ENCODE measurements at regions not wholly inside any gene's neighbourhood (a gene's known extent, or its start where the extent isn't known, plus 50 kb on each side); places are given as distances from the start of the nearest gene placed in this dataset.

DNA sequence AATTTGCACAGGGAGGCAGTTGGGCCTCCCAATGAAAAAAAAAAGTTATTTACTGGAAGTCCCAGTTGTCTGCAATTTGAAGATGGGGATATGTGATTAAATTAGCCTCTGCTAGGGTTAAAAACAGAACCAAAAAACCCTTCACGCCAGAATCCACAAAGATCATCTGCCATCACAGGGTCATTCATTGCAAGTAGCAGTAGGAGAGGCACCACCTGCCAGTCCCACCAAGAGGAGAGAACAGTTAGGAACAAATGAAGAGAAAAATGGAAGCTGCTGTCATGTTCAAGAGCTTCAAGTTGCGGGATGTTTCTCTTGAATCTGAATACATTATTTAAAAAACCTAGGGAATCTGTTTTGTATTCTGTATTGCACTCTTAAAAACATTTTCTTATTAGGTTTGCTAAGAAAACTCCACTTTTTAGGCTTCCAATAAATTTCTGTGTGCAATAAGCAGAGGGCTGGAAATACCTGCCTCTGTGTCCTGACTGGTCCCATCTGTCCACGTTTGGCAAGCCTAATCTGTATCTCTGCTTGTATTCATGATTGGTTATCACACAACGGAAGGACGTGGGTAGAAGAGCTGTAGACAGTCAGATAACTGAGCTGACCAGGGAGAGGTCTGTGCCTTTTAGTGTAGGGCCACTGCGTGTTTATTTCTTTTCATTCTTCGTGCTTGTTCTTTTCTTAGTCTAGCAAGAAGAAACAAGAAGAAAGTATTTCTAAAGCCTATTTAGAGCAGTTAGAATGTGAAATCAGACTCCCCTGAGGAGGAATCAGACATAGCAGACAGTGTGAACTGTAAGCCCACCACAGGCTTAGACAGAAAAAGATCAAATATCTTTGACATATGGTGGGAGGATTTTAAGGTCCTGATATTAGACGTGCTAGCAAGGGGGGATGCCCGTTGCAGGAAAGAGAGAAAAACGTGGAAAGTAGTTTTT is 630.6 kb upstream of the SEMA6A start:
- no peak for TF ChIP-seq POLR2A (IDR thresholded peaks at IDR 0.05; ENCODE audit: low read length)
- no peak for TF ChIP-seq GATA1 (IDR thresholded peaks at IDR 0.05; ENCODE audit: low read depth, low read length)
- DNase-seq: peak in 1 of 2 experiments; percentile 5

DNA sequence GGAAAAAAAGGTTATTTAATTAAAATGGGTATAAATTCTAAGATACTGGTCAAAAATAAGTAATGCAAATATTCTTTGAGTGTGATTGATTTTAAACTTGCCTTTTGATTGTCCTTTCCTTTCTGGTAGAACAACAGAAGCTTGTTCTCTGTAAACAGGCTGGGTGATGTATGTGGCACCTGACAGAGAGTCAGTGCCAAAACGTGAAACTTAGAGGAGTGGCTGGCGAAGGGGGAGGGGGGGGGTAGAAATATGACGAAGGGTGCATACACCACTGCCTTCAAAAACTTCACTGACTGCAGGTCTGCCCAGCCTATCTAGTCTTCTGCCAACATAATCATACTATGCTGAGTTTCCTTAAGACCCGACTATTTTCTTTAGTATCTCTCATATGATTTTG is 629.8 kb upstream of the SEMA6A start:
- no peak for DNase-seq

DNA sequence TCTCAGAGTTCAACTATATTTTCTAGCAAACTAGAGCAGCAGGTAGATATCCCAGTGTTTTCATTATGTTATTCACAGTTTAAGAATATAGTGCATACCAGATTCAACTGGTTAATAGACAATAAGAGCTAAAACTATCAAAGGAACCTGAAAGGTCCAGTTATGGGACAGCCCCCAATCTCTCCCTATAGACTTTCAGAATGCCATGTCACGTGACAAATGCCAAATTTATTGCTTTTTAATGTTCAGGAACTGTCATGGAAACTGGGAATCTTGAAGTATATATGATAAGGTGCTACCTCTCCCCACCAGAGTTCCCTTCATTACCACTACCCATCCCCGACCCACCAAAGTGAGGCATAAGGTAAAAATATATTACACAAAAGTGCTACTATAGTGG is 629.0 kb upstream of the SEMA6A start:
- no peak for DNase-seq
- TF ChIP-seq POLR2A (IDR thresholded peaks at IDR 0.05; ENCODE audit: low read length) (no peak), GATA1 (IDR thresholded peaks at IDR 0.05; ENCODE audit: low read depth, low read length) (no peak)

More for the DNA sequence above, 629.8 kb upstream of the SEMA6A start:
- no peak for TF ChIP-seq POLR2A (IDR thresholded peaks at IDR 0.05; ENCODE audit: low read length)
- no peak for TF ChIP-seq GATA1 (IDR thresholded peaks at IDR 0.05; ENCODE audit: low read depth, low read length)

DNA sequence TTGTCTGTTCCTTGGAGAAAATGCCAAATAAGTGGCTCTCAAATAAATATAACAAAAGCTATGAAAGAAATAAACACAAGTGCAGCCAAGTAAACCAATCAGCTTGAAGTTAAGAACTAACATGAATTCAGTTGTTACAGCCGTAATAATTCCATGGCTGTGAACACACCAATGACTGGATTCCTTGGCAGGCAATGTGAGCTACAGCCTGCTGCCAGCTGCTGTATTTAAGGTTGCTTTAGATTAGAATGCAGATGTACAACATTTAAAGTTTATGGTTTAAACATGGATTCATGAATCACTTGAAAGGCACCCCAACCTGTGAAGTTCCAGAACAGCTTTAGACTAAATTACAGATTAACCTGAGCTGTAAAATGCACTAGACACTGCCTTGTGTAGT is 626.4 kb upstream of the SEMA6A start:
- no peak for TF ChIP-seq GATA1 (IDR thresholded peaks at IDR 0.05; ENCODE audit: low read depth, low read length)
- TF ChIP-seq POLR2A (IDR thresholded peaks at IDR 0.05; ENCODE audit: low read length): no peak
- no peak for DNase-seq

DNA sequence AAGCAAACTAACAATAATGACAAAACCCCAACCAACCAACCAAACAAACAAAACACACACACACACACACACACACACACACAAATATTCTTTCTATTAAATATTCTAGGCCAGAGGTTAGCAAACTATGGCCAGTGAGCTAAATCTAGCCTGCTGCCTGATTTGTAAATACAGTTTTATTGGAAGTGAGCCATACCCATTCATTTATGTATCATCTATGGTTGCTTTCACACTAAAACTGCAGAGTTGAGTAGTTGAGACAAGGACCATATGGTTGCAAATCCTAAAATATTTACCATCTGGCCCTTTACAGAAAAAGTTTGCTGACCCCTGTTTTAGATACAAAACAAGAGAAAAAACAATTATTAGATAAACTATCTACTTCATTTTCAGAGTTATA is 620.5 kb upstream of the SEMA6A start:
- TF ChIP-seq GATA1 (IDR thresholded peaks at IDR 0.05; ENCODE audit: low read depth, low read length) (no peak), POLR2A (IDR thresholded peaks at IDR 0.05; ENCODE audit: low read length) (no peak)
- DNase-seq: no peak

DNA sequence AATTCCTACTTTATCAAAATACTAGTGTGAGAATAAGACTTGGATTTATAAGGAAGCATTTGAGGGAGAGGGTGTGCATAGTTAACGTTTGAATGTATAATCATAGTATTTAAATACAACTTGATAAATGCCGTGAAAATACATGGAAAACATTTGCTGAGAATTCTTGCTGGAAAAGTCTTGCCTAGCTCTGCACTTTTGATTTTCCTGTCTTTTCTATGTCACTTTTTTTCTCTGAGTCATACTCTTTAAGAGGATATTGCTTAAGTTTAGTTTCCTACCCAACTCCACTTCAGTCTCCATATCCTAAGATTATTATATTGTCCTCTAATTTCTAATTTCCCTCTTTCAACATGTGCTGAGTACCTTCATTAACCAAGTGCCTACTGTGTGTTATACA is 616.6 kb upstream of the SEMA6A start:
- TF ChIP-seq POLR2A (IDR thresholded peaks at IDR 0.05; ENCODE audit: low read length) (no peak), GATA1 (IDR thresholded peaks at IDR 0.05; ENCODE audit: low read depth, low read length) (no peak)
- DNase-seq: no peak

DNA sequence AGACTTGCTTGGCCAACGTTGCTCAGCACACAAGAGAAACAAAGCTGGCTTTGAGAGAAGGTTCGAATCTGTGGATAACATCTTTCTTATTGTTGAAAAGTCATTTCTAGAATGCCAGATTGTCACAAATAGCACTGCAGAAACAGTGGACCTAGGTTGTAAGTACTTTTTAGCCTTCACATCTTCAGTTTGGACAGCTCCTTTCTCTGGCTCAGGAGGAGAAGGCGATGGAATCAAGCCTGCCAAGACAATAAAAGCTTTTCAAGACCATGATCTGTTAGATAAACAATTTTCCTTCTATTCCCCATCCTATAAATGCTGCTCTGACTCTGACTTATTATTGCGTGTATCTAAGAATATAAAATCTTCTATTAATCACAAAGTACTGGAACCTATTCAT is 615.2 kb upstream of the SEMA6A start:
- no peak for DNase-seq
- TF ChIP-seq GATA1 (IDR thresholded peaks at IDR 0.05; ENCODE audit: low read depth, low read length): no peak
- no peak for TF ChIP-seq POLR2A (IDR thresholded peaks at IDR 0.05; ENCODE audit: low read length)

DNA sequence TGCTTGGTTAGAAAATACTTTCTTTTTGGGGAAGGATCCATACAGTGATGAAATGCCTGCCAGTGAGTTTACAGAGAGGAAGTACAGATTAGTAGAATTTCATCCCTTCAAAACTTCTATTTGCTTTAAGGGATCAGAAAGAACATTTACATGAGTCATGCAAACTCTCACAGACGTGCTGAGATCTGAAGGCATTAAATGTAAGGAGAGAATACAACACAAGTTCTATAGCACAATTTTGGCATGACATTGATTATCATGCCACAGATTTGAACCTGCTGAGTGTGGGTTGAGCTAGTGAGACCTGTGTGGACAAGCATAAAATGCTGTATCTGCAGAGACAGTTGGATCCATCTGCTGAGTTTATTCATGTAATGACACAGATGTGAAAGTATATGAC is 613.6 kb upstream of the SEMA6A start:
- DNase-seq: no peak
- no peak for TF ChIP-seq POLR2A (IDR thresholded peaks at IDR 0.05; ENCODE audit: low read length)
- TF ChIP-seq GATA1 (IDR thresholded peaks at IDR 0.05; ENCODE audit: low read depth, low read length): no peak

DNA sequence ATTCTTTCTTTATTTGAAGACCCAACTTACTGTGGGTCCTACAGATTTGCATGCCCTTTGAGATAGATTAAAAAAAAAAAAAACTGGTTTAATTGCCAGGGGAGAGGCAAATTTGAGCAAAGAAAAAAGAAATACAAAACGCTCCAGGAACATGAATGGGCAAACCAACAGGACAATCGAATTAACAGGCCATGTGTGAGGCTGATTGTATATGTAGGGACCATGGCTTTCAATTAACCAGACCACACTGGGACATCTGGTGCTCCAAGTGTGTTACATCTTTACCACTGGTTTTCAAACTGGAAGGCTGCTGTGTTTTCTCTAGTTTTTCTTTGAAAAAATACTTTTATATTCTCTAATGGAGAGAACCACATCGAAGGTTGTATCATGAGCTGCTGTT is 612.1 kb upstream of the SEMA6A start:
- DNase-seq: no peak
- TF ChIP-seq POLR2A (IDR thresholded peaks at IDR 0.05; ENCODE audit: low read length) (no peak), GATA1 (IDR thresholded peaks at IDR 0.05; ENCODE audit: low read depth, low read length) (no peak)

DNA sequence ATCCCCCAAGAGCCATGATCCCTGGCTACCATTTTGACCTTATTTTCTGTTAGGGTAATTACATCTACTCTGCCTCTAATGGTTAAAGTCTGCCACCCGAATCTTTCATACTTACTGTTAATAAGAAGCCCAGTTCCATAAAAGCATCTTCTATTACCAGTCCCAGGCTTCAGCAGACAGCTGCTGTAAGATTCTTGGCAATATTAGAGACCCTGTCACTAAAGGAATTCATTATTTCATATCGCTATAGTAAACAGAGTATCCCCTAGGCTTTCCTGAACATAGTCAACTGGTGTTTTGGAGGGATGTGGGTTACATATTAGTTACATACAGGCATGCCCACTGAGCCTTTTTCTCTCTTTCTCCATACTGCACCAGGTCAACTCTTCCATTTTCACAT is 608.7 kb upstream of the SEMA6A start:
- TF ChIP-seq GATA1 (IDR thresholded peaks at IDR 0.05; ENCODE audit: low read depth, low read length): no peak
- no peak for TF ChIP-seq POLR2A (IDR thresholded peaks at IDR 0.05; ENCODE audit: low read length)
- no peak for DNase-seq

DNA sequence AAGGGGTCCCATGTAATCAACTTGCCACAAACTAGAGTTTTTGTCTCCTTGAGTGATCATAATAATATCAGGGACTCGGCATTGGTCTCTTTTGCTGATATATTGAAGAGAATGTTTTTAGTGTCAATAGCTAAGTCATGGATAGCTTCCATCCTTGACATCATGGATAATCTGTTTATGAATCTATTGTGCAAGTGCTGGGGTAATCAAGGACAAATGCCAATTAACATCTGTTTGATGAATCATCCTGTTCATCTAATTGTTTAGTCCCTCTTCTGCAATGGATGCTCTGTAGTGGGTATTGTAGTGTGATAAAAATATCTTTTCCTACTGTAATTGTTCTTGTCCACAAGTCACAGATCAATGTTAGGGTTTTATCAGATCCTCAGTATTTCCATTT is 607.5 kb upstream of the SEMA6A start:
- no peak for DNase-seq
- TF ChIP-seq POLR2A (IDR thresholded peaks at IDR 0.05; ENCODE audit: low read length): no peak
- no peak for TF ChIP-seq GATA1 (IDR thresholded peaks at IDR 0.05; ENCODE audit: low read depth, low read length)

DNA sequence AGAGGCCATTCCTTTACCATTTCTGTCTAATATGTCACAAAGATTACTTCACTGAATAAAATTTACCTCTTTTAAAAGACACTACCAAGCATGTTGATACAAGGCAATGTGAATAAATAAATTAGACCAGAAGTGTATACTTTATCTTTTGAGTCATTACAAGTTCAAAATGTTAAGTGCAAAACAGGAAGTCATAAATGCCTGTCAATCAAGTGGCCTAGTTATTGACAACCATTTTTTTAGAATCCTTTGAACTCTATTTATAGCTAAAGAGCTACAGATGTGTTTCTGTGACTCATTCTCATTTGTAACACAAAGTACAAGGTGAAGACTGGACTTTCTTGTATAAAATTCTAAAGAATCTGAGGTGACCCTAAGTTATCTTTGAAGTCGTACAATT is 602.7 kb upstream of the SEMA6A start:
- DNase-seq: no peak
- no peak for TF ChIP-seq GATA1 (IDR thresholded peaks at IDR 0.05; ENCODE audit: low read depth, low read length)
- no peak for TF ChIP-seq POLR2A (IDR thresholded peaks at IDR 0.05; ENCODE audit: low read length)

DNA sequence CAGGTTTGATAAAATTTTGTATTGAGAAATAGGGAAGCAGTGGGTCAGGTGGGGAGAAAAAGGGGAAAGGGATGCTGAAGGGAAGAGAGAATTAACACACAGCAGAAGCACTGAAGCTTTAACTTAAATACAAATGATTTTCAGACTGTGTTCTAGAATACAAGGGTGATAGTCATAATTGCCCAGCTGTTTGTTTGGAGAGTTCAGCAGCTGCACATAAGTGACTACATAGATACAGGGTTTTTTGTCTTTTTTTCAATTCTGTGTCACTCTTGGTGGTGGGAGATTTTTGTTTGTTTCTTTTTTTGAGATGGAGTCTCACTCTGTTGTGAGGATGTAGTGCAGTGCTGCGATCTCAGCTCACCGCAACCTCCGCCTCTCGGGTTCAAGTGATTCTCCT is 590.4 kb upstream of the SEMA6A start:
- TF ChIP-seq POLR2A (IDR thresholded peaks at IDR 0.05; ENCODE audit: low read length) (no peak), GATA1 (IDR thresholded peaks at IDR 0.05; ENCODE audit: low read depth, low read length) (no peak)
- no peak for DNase-seq

DNA sequence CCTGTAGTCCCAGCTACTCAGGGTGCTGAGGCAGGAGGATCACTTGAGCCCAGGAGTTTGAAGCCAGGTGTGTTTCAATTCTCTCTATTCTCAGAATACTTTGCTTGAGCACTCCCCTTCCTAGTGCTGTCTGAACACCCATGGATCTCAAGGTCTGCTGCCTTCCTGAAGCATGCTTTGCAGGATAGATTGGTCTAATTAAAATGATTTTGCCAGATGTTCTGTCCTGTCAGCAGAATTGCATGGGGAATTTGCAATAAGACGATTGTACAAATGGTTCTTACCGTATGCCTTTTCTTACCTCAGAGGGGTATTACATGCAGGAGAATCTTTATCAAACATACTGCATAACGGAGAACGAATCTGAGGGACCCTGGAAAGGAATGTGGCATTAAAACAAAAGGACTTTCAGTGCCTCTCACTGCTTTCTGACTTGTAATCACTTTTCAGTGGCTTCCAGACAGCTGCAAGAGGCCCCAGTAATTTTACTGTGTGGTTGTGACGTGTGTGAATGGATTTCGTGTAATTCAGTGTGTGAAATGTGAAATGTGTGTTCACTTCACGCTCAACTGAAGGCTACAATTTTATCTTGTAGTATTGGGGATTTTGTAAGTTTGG is 587.2 kb upstream of the SEMA6A start:
- TF ChIP-seq POLR2A (IDR thresholded peaks at IDR 0.05; ENCODE audit: low read length): no peak
- no peak for TF ChIP-seq GATA1 (IDR thresholded peaks at IDR 0.05; ENCODE audit: low read depth, low read length)
- no peak for DNase-seq

DNA sequence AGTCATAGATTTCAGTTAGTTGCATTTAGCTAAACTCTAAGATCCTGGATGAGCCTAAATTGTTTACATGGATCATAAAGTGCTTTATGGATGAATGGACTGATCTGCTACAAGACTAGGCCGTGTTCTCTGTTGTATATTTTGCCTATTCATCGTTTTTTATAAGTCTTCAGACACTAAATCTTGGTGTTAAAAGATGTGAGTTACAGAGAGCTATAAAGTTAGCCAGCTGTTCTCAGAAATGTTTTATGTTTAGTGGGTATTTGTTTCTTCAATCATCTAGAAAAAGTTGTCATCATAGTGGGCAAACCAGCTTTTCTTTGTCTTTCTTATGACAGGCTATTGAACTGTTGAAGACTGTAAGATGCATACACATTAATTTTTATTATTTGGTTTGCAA is 585.8 kb upstream of the SEMA6A start:
- DNase-seq: no peak
- TF ChIP-seq POLR2A (IDR thresholded peaks at IDR 0.05; ENCODE audit: low read length): no peak
- no peak for TF ChIP-seq GATA1 (IDR thresholded peaks at IDR 0.05; ENCODE audit: low read depth, low read length)
